ENCODE measurements at regions not wholly inside any gene's neighbourhood (a gene's known extent, or its start where the extent isn't known, plus 50 kb on each side); places are given as distances from the start of the nearest gene placed in this dataset.
A peak's percentile ranks its signal among the peaks of the same experiment; 100 is the strongest.
"Not testable (repeated sequence)": the region's sequence is repeated elsewhere in the genome, so short reads cannot be mapped to it uniquely, and the experiment has no call there.

GRCh38 chr13:23966691-23967615 is 69.7 kb upstream of the C1QTNF9B start:
- Histone ChIP-seq H3K27me3 (ENCODE audit: insufficient read depth, poor library complexity, severe bottlenecking) (no peaks in the 10 kb centered on the region), H3K27ac (ENCODE audit: poor library complexity, severe bottlenecking) (no peak overlapping the region), H3K36me3 (ENCODE audit: low read depth) (no peaks in the 10 kb centered on the region), H3K4me1 (ENCODE audit: insufficient read depth, poor library complexity, severe bottlenecking) (peaks cover 7% of the 10 kb centered on the region), H3K9me3 (ENCODE audit: severe bottlenecking) (no peaks in the 10 kb centered on the region), H3K4me3 (ENCODE audit: severe bottlenecking) (peak overlapping the region; percentile 9)
- TF ChIP-seq CTCF (IDR thresholded peaks at IDR 0.05; ENCODE audit: poor library complexity, severe bottlenecking), result no peak
- DNase-seq (ENCODE audit: low spot score) (no peak), ATAC-seq (ENCODE audit: low read depth) (no peak)

- ATAC-seq (ENCODE audit: low read depth); H3K27ac ChIP-seq (ENCODE audit: poor library complexity, severe bottlenecking); DNase-seq (ENCODE audit: low spot score); H3K9me3 ChIP-seq (ENCODE audit: severe bottlenecking); H3K36me3 ChIP-seq (ENCODE audit: low read depth); H3K4me3 ChIP-seq (ENCODE audit: severe bottlenecking); H3K27me3 ChIP-seq (ENCODE audit: insufficient read depth, poor library complexity, severe bottlenecking); H3K4me1 ChIP-seq (ENCODE audit: insufficient read depth, poor library complexity, severe bottlenecking): not testable (repeated sequence)
These were observed 70.5 kb upstream of the C1QTNF9B start for GRCh38 chr13:23967792-23968191.

GRCh38 chr13:23969647-23970046 is 72.3 kb upstream of the C1QTNF9B start:
- TF ChIP-seq CTCF (IDR thresholded peaks at IDR 0.05; ENCODE audit: poor library complexity, severe bottlenecking), result no peak
- ATAC-seq (ENCODE audit: low read depth) (no peak), DNase-seq (ENCODE audit: low spot score) (no peak)
- H3K9me3 ChIP-seq (ENCODE audit: severe bottlenecking), result no peaks in the 10 kb centered on the region
- H3K27me3 ChIP-seq (ENCODE audit: insufficient read depth, poor library complexity, severe bottlenecking), result no peaks in the 10 kb centered on the region
- no peak overlapping the region for H3K4me3 ChIP-seq (ENCODE audit: severe bottlenecking)
- H3K27ac ChIP-seq (ENCODE audit: poor library complexity, severe bottlenecking), result no peak overlapping the region
- H3K36me3 ChIP-seq (ENCODE audit: low read depth), result no peaks in the 10 kb centered on the region
- H3K4me1 ChIP-seq (ENCODE audit: insufficient read depth, poor library complexity, severe bottlenecking), result no peaks in the 10 kb centered on the region

GRCh38 chr13:23979361-23980159 is 82.3 kb upstream of the C1QTNF9B start:
- DNase-seq (ENCODE audit: low spot score) (peak; percentile 70), ATAC-seq (ENCODE audit: low read depth) (peak; percentile 91)
- H3K4me3 ChIP-seq (ENCODE audit: severe bottlenecking), result peak overlapping the region; percentile 25
- H3K36me3 ChIP-seq (ENCODE audit: low read depth), result no peaks in the 10 kb centered on the region
- H3K4me1 ChIP-seq (ENCODE audit: insufficient read depth, poor library complexity, severe bottlenecking), result peaks cover 3% of the 10 kb centered on the region
- no peaks in the 10 kb centered on the region for H3K27me3 ChIP-seq (ENCODE audit: insufficient read depth, poor library complexity, severe bottlenecking)
- H3K27ac ChIP-seq (ENCODE audit: poor library complexity, severe bottlenecking), result no peak overlapping the region
- H3K9me3 ChIP-seq (ENCODE audit: severe bottlenecking), result no peaks in the 10 kb centered on the region
- no peak for TF ChIP-seq CTCF (IDR thresholded peaks at IDR 0.05; ENCODE audit: poor library complexity, severe bottlenecking)

GRCh38 chr13:23980160-23980551 is 82.9 kb upstream of the C1QTNF9B start:
- no peaks in the 10 kb centered on the region for H3K9me3 ChIP-seq (ENCODE audit: severe bottlenecking)
- DNase-seq (ENCODE audit: low spot score), result no peak
- ATAC-seq (ENCODE audit: low read depth), result peak; percentile 44; the same call in 2 of the 3 replicates
- TF ChIP-seq CTCF (IDR thresholded peaks at IDR 0.05; ENCODE audit: poor library complexity, severe bottlenecking), result no peak
- no peak overlapping the region for H3K27ac ChIP-seq (ENCODE audit: poor library complexity, severe bottlenecking)
- peak overlapping the region; percentile 25 for H3K4me3 ChIP-seq (ENCODE audit: severe bottlenecking)
- no peaks in the 10 kb centered on the region for H3K36me3 ChIP-seq (ENCODE audit: low read depth)
- peaks cover 3% of the 10 kb centered on the region for H3K4me1 ChIP-seq (ENCODE audit: insufficient read depth, poor library complexity, severe bottlenecking)
- no peaks in the 10 kb centered on the region for H3K27me3 ChIP-seq (ENCODE audit: insufficient read depth, poor library complexity, severe bottlenecking)

Measured in RWPE2 (cell line).